Testis (tissue), 2 donors: ENCODE measurements at regions not wholly inside any gene's neighbourhood (a gene's known extent, or its start where the extent isn't known, plus 50 kb on each side); places are given as distances from the start of the nearest gene placed in this dataset.

Source experiments
- DNase-seq: peaks from one replicate; pipeline ENCODE4 v3.0.0-alpha.2; 2019
- H3K27ac ChIP-seq, 2 donors: fragments of 200-600 bp; sonication (generic); one replicate each; pipeline ENCODE4 v1.5.1; 2019
- H3K27me3 ChIP-seq: fragments of 200-600 bp; sonication (generic); one replicate; pipeline ENCODE4 v1.5.1; 2019
- H3K36me3 ChIP-seq: fragments of 200-600 bp; sonication (generic); one replicate; pipeline ENCODE4 v1.5.1; 2017; ENCODE audit warnings: low read depth; ENCODE audit errors: missing control alignments
- H3K4me1 ChIP-seq: fragments of 200-600 bp; sonication (generic); one replicate; pipeline ENCODE4 v1.5.1; 2019
- H3K4me3 ChIP-seq, 2 donors: fragments of 200-600 bp; sonication (generic); one replicate each; pipeline ENCODE4 v1.5.1; 2017 to 2019
- H3K9me3 ChIP-seq: fragments of 200-600 bp; sonication (generic); one replicate; pipeline ENCODE4 v1.5.1; 2017
- POLR2A ChIP-seq: fragments of 450-650 bp; IDR thresholded peaks from one replicate; pipeline ENCODE4 v1.6.1; 2017; ENCODE audit warnings: antibody characterized with exemption, mild to moderate bottlenecking, moderate library complexity
- WGBS, 2 donors: methylation state at CpG; one replicate each; pipeline ENCODE4 v1.1.5; 2018; 5-methylcytosine and 5-hydroxymethylcytosine counted together
- intact Hi-C: fragments of 100-400 bp; cut with DNase I; formaldehyde crosslinking; loops from one replicate; pipeline ENCODE4 v1.15.1; 2023; ENCODE audit warnings: low total_unique reads
- TF ChIP-seq, protein P1 (sequence below), 3 experiments: fragments of 450-650 bp in 2 of 3; fragments of 200-600 bp in 1 of 3; sonication (generic) in 1 of 3; IDR thresholded peaks; one replicate each; pipeline ENCODE4 v1.5.1; 2016 to 2019; ENCODE audit warnings: antibody characterized with exemption in 3 of 3, mild to moderate bottlenecking in 2 of 3, moderate library complexity in 1 of 3

DNA sequence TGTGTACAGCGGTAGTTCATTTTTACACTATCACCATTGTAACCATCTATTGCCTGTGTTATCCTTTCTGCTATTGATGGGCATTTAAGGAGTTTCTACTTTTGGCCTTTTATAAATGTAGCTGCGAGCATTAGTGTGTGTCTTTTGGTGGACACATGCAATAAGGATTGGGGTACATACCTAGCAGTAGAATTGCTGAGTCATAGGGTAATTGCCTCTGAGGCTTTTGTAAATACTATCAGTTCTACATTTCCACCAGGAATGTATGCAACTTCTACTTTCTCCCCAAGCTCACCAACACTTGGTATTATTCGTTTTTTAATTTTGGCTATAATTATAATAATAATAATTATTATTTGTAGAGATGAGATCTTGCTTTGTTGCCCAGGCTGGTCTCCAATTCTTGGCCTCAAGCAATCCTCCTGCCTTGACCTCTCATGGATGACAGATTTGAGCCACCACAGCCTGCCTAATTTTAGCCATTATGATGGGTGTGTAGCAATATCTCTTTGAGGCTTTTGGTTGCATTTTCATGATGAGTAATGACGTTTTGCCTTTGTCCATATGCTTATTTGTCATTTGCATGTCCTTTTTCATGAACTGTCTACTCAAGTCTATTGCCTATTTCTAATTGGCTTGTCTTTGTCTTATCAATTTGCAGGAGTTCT lies 277.0 kb downstream of the ACTR3B start:
- Histone ChIP-seq H3K4me3 (no peak overlapping the region), H3K27ac (no peak overlapping the region), H3K27me3 (no peaks in the 10 kb centered on the region), H3K36me3 (no peaks in the 10 kb centered on the region), H3K4me1 (no peaks in the 10 kb centered on the region), H3K9me3 (no peaks in the 10 kb centered on the region)
- intact Hi-C loops = no loop called here
- no peak for TF ChIP-seq POLR2A
- TF ChIP-seq, protein P1, sequence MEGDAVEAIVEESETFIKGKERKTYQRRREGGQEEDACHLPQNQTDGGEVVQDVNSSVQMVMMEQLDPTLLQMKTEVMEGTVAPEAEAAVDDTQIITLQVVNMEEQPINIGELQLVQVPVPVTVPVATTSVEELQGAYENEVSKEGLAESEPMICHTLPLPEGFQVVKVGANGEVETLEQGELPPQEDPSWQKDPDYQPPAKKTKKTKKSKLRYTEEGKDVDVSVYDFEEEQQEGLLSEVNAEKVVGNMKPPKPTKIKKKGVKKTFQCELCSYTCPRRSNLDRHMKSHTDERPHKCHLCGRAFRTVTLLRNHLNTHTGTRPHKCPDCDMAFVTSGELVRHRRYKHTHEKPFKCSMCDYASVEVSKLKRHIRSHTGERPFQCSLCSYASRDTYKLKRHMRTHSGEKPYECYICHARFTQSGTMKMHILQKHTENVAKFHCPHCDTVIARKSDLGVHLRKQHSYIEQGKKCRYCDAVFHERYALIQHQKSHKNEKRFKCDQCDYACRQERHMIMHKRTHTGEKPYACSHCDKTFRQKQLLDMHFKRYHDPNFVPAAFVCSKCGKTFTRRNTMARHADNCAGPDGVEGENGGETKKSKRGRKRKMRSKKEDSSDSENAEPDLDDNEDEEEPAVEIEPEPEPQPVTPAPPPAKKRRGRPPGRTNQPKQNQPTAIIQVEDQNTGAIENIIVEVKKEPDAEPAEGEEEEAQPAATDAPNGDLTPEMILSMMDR (IDR thresholded peaks at IDR 0.05) = no peak
- DNase-seq = no peak
- WGBS, 2 donors = 82 to 87% methylated on average over 4 of the region's 4 CpGs

DNA sequence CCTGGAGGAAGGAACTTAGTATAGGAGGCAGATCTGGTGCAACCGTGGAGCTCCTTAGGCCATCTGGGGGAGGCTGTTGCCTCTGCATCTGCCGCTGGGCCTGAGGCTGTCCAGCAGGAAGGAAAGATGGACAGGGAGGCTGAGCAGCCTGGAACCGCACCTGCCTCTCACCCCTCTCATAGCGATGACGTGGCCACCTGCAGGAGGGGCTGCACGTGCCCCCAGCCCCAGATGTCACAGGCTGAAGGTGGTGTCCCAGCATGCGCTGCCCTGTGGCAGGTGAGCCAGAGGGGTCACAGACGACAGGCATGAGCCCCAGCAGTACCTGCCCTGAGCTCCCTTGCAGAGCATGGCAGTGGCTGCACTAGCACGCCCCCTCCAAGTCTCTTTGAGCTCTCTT lies 283.9 kb downstream of the ACTR3B start:
- DNase-seq = no peak
- 88 to 91% methylated on average over 4 to 9 of the region's 9 CpGs for WGBS, 2 donors
- TF ChIP-seq, protein P1 (IDR thresholded peaks at IDR 0.05) = no peak
- TF ChIP-seq POLR2A = no peak
- intact Hi-C loops = no loop called here
- no peak overlapping the region for H3K27ac ChIP-seq
- no peaks in the 10 kb centered on the region for H3K27me3 ChIP-seq
- H3K9me3 ChIP-seq = no peaks in the 10 kb centered on the region
- H3K4me1 ChIP-seq = no peaks in the 10 kb centered on the region
- H3K4me3 ChIP-seq = no peak overlapping the region
- H3K36me3 ChIP-seq = no peaks in the 10 kb centered on the region

DNA sequence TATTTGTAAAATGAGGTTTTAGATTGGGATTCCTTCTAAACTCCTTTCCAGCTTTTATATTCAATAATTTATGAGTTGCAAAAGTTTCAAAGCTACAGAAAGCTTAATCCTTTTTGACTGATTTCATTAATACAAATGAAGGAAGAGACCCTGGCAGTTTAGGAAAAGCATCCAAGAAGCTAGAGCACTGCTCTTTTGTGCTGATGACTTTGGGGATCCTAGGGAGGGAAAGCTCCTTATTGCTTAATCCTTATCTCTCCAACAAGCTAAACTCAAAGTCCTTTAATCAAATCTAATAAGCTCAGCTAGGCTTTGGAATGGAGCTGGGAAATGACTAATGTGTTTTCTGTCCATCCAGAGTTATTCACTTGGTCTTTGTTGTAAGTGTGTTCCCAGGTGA lies 285.4 kb downstream of the ACTR3B start:
- H3K27ac ChIP-seq = no peak overlapping the region
- TF ChIP-seq POLR2A = no peak
- TF ChIP-seq, protein P1 (IDR thresholded peaks at IDR 0.05) = no peak
- DNase-seq = no peak
- H3K27me3 ChIP-seq = no peaks in the 10 kb centered on the region
- intact Hi-C loops = no loop called here
- no peaks in the 10 kb centered on the region for H3K4me1 ChIP-seq
- H3K4me3 ChIP-seq = no peak overlapping the region
- H3K9me3 ChIP-seq = no peaks in the 10 kb centered on the region
- H3K36me3 ChIP-seq = no peaks in the 10 kb centered on the region

DNA sequence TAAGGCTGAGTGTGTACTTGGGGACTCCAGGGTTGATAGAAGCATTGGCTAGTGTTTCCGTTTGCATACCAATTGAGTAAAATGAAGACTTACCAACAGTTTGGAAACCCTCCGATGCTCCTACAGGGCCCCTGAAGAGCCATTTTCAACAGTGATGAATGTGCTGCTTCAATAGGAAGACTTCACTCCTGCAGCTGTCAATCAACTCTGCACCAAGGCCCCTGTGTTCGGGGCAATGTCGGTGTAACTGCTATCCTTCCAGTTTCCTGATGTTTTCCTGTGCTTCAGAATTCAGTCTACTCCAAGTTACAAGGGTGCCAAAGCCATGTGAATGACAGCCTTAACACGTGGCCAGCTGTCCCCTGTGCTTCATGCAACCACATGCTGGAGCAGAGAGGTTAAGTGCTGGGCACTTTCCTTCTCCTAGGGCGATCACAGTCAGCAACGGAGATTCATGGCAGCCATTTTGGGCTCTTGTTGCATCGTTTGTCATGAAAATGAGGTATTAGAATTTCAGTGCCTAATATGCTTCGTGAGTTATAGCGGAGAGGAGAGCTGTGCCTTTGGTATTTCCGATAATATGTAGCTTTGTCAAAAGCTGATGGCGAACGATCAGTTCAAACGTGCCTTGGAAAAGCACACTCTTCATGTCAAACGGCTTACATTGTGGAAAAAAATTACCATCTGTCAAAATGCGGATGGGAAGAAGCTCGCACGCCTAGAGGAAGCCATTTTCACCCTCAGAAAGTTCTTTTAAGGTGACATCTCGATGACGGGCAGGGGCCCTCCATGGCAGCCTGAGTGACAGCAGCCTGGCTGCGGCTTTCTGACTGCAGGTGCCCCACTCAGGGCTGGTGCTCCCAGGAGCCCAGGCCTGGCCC lies 287.8 kb downstream of the ACTR3B start:
- Histone ChIP-seq H3K27me3 (no peaks in the 10 kb centered on the region), H3K27ac (no peak overlapping the region), H3K9me3 (no peaks in the 10 kb centered on the region), H3K4me3 (no peak overlapping the region), H3K4me1 (no peaks in the 10 kb centered on the region), H3K36me3 (no peaks in the 10 kb centered on the region)
- 60 to 72% methylated on average over 21 of the region's 21 CpGs for whole genome bisulfite sequencing, 2 donors
- no peak for DNase-seq
- TF ChIP-seq, protein P1 (IDR thresholded peaks at IDR 0.05) = no peak
- TF ChIP-seq POLR2A = no peak
- intact Hi-C loops = no loop called here
